ENCODE measurements at regions not wholly inside any gene's neighbourhood (a gene's known extent, or its start where the extent isn't known, plus 50 kb on each side); places are given as distances from the start of the nearest gene placed in this dataset.

GRCh38 chr12:124173692-124174091 is 121.2 kb upstream of the RFLNA start:
- H3K4me3 ChIP-seq (ENCODE audit: low read depth, low read length), result no peak overlapping the region
- TF ChIP-seq CTCF (IDR thresholded peaks at IDR 0.05; ENCODE audit: low read depth, low read length, missing control alignments), result no peak
- no peak for DNase-seq (ENCODE audit: low read depth)
- in situ Hi-C loops (cut with HindIII; ENCODE audit: low sequenced_read_pairs), result no loop called here

GRCh38 chr12:124174451-124175348 is 120.2 kb upstream of the RFLNA start:
- in situ Hi-C loops (cut with HindIII; ENCODE audit: low sequenced_read_pairs), result no loop called here
- H3K4me3 ChIP-seq (ENCODE audit: low read depth, low read length), result no peak overlapping the region
- DNase-seq (ENCODE audit: low read depth), result peak; percentile 27
- TF ChIP-seq CTCF (IDR thresholded peaks at IDR 0.05; ENCODE audit: low read depth, low read length, missing control alignments), result no peak

GRCh38 chr12:124175704-124176103 is 119.2 kb upstream of the RFLNA start:
- in situ Hi-C loops (cut with HindIII; ENCODE audit: low sequenced_read_pairs), result no loop called here
- no peak for DNase-seq (ENCODE audit: low read depth)
- H3K4me3 ChIP-seq (ENCODE audit: low read depth, low read length), result no peak overlapping the region
- TF ChIP-seq CTCF (IDR thresholded peaks at IDR 0.05; ENCODE audit: low read depth, low read length, missing control alignments), result no peak

GRCh38 chr12:124177276-124177950 is 117.5 kb upstream of the RFLNA start:
- no peak for DNase-seq (ENCODE audit: low read depth)
- TF ChIP-seq CTCF (IDR thresholded peaks at IDR 0.05; ENCODE audit: low read depth, low read length, missing control alignments), result no peak
- in situ Hi-C loops (cut with HindIII; ENCODE audit: low sequenced_read_pairs), result no loop called here
- H3K4me3 ChIP-seq (ENCODE audit: low read depth, low read length), result no peak overlapping the region

- no peak for TF ChIP-seq CTCF (IDR thresholded peaks at IDR 0.05; ENCODE audit: low read depth, low read length, missing control alignments)
Observed at GRCh38 chr12:124177951-124178316, 117.0 kb upstream of the RFLNA start.

GRCh38 chr12:124179936-124180607 is 114.8 kb upstream of the RFLNA start:
- TF ChIP-seq CTCF (IDR thresholded peaks at IDR 0.05; ENCODE audit: low read depth, low read length, missing control alignments), result no peak
- in situ Hi-C loops (cut with HindIII; ENCODE audit: low sequenced_read_pairs), result no loop called here
- no peak for DNase-seq (ENCODE audit: low read depth)
- no peak overlapping the region for H3K4me3 ChIP-seq (ENCODE audit: low read depth, low read length)

More at GRCh38 chr12:124177951-124178316, 117.0 kb upstream of the RFLNA start:
- DNase-seq (ENCODE audit: low read depth), result no peak
- in situ Hi-C loops (cut with HindIII; ENCODE audit: low sequenced_read_pairs), result no loop called here
- no peak overlapping the region for H3K4me3 ChIP-seq (ENCODE audit: low read depth, low read length)

Measured in astrocyte of the cerebellum (primary cell).